ENCODE measurements at regions not wholly inside any gene's neighbourhood (a gene's known extent, or its start where the extent isn't known, plus 50 kb on each side); places are given as distances from the start of the nearest gene placed in this dataset.
"Not testable (repeated sequence)": the region's sequence is repeated elsewhere in the genome, so short reads cannot be mapped to it uniquely, and the experiment has no call there.

DNA sequence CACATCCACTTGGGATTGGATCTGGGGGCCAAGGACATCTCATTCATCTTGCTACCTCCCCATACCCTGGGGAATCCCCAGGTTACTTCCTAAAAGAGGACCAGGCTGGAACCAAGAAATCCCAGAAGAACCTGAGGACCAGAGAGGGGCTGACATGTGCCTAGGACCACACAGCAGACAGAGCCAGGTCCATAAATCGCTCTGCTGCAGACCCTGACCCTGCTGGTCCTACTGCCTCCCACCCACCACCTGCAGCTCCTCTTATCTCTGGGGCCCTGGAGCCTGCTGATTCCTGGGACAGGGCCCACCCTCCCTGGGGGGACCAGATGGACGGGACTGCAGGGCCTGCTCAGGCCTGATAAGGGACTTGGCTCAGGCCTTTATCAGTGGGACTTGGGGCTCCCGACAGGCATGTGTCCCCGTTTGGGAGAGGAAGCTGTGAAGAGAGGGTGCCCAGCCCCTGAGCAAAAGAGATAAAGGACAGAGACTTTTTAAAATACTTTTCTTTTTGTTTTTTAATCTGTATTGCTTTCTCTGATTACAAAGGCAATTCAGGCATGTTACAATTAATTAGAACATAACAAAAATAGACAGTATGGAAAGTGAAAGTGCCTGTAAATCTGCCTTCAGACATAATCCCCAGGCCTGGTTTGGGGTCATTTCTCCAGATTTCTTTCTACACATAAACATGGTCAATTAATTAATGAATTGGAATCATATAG lies 101.3 kb upstream of the LARP1 start:
- intact Hi-C loops (cut with DNase I) = loop anchor here in 2 of 3 donors (5.0 to 10.0 kb wide), 2 partner anchors 111 to 158 kb away; no protein-coding TSS in a partner anchor
- 18 to 19% methylated on average over 4 of the region's 4 CpGs for WGBS, 2 donors
- peak overlapping the region in 1 of 4 donors; percentile 11 for H3K4me3 ChIP-seq

GRCh38 chr5:154653418-154653763 lies 101.8 kb upstream of the LARP1 start:
- ATAC-seq = peak; percentile 53 to 82 (median 72)
- Histone ChIP-seq H3K27me3 (no peaks in the 10 kb centered on the region), H3K4me3 (no peak overlapping the region), H3K9me3 (no peaks in the 10 kb centered on the region), H3K27ac (peak overlapping the region; percentile 31 to 57 (median 43)), H3K36me3 (no peaks in the 10 kb centered on the region), H3K4me1 (peaks cover 7 to 28% (median 22%) of the 10 kb centered on the region in 3 donors)
- no peak for FAIRE-seq
- intact Hi-C loops (cut with DNase I) = loop anchor here in 2 of 3 donors (5.0 to 10.0 kb wide), 2 partner anchors 111 to 159 kb away; no protein-coding TSS in a partner anchor
- TF ChIP-seq CTCF (IDR thresholded peaks at IDR 0.05) = no peak
- 26 to 31% methylated on average over 3 of the region's 3 CpGs for WGBS, 2 donors
- peak; percentile 29 to 92 (median 76) for DNase-seq

More for the DNA sequence above, 101.3 kb upstream of the LARP1 start:
- DNase-seq = peak in 1 of 6 donors; percentile 28
- FAIRE-seq = no peak
- H3K27ac ChIP-seq = peak overlapping the region; percentile 31 to 57 (median 43)
- TF ChIP-seq CTCF (IDR thresholded peaks at IDR 0.05) = no peak
- peak in 3 of 4 donors; percentile 34 to 47 (median 34) for ATAC-seq
- H3K36me3 ChIP-seq = no peaks in the 10 kb centered on the region
- H3K27me3 ChIP-seq = no peaks in the 10 kb centered on the region
- no peaks in the 10 kb centered on the region for H3K9me3 ChIP-seq
- peaks cover 7 to 22% (median 17%) of the 10 kb centered on the region in 3 donors for H3K4me1 ChIP-seq

GRCh38 chr5:154652746-154653417 lies 102.3 kb upstream of the LARP1 start:
- intact Hi-C loops (cut with DNase I) = loop anchor here in 2 of 3 donors (5.0 to 10.0 kb wide), 2 partner anchors 112 to 159 kb away; no protein-coding TSS in a partner anchor
- no peaks in the 10 kb centered on the region for H3K36me3 ChIP-seq
- no peak for FAIRE-seq

GRCh38 chr5:154651795-154652194 lies 103.4 kb upstream of the LARP1 start:
- not testable (repeated sequence) for FAIRE-seq, ATAC-seq, H3K9me3 ChIP-seq, DNase-seq, H3K36me3 ChIP-seq, H3K27ac ChIP-seq, H3K27me3 ChIP-seq, H3K4me3 ChIP-seq
- H3K4me1 ChIP-seq = peaks cover 13 to 35% (median 26%) of the 10 kb centered on the region in 3 donors
- intact Hi-C loops (cut with DNase I) = loop anchor here in 2 of 3 donors (5.0 to 10.0 kb wide), 2 partner anchors 113 to 161 kb away; no protein-coding TSS in a partner anchor
- 68 to 72% methylated on average over 5 of the region's 5 CpGs for WGBS, 2 donors

More at GRCh38 chr5:154652746-154653417, 102.3 kb upstream of the LARP1 start:
- TF ChIP-seq CTCF (IDR thresholded peaks at IDR 0.05) = no peak
- peak in 2 of 6 donors; percentile 26 to 44 for DNase-seq
- Histone ChIP-seq H3K4me1 (peaks cover 12 to 31% (median 22%) of the 10 kb centered on the region in 3 donors), H3K9me3 (no peaks in the 10 kb centered on the region), H3K4me3 (no peak overlapping the region), H3K27ac (peak overlapping the region; percentile 31 to 57 (median 43)), H3K27me3 (no peaks in the 10 kb centered on the region)
- no peak for ATAC-seq
- 61 to 62% methylated on average over 5 of the region's 5 CpGs for WGBS, 2 donors

- intact Hi-C loops (cut with DNase I) = no loop called here
- Histone ChIP-seq H3K36me3 (no peaks in the 10 kb centered on the region), H3K27ac (peak overlapping the region in 3 of 4 donors; percentile 59 to 80 (median 79)), H3K4me3 (no peak overlapping the region), H3K4me1 (peaks cover 13 to 27% (median 17%) of the 10 kb centered on the region in 3 donors), H3K9me3 (no peaks in the 10 kb centered on the region), H3K27me3 (no peaks in the 10 kb centered on the region)
- no peak for FAIRE-seq
- DNase-seq = peak in 4 of 6 donors; percentile 61 to 72 (median 64)
- TF ChIP-seq CTCF (IDR thresholded peaks at IDR 0.05) = no peak
- WGBS, 2 donors = 46% methylated on average over 9 of the region's 9 CpGs
- ATAC-seq = peak; percentile 52 to 61 (median 52)
Observed at GRCh38 chr5:154648706-154649105, 106.5 kb upstream of the LARP1 start.
